GM12878 (cell line): ENCODE measurements at regions not wholly inside any gene's neighbourhood (a gene's known extent, or its start where the extent isn't known, plus 50 kb on each side); places are given as distances from the start of the nearest gene placed in this dataset.

Source experiments
- ATAC-seq: fragments of 200-7000 bp; cut with Tn5 transposase; 3 replicates; pipeline ENCODE4 v1.9.1; 2020; ENCODE audit warnings: mild to moderate bottlenecking, moderate library complexity
- BruUV-seq: library from RNA; stranded (reverse); fragments of 400-500 nt; replicated peaks from 2 replicates; lab custom pipeline; 2021; lab: Mats Ljungman, UMichigan
- CTCF ChIA-PET: fragments of 300-600 bp; sonication (Branson Sonifier 250); formaldehyde crosslinking; extraction: SDS; loops from one replicate; lab custom pipeline; 2021; ENCODE audit warnings: inconsistent platforms; lab: Yijun Ruan, JAX
- POLR2A ChIA-PET: fragments of 350-600 bp; formaldehyde crosslinking; extraction: SDS; loops from one replicate; lab custom pipeline; 2021; ENCODE audit warnings: inconsistent platforms; lab: Charles Lee
- RAD21 ChIA-PET: fragments of 300-600 bp; sonication (Branson Sonifier 250); formaldehyde crosslinking; loops from one replicate; lab custom pipeline; 2023; ENCODE audit warnings: antibody characterized with exemption; ENCODE audit not compliant: unreplicated experiment; lab: Charles Lee
- SMC1A ChIA-PET: fragments of 300-600 bp; sonication (Branson Sonifier 250); formaldehyde crosslinking; loops from one replicate; lab custom pipeline; 2023; ENCODE audit not compliant: unreplicated experiment, uncharacterized antibody; lab: Charles Lee
- DNase-seq: peaks from one replicate; pipeline ENCODE4 v3.0.0-alpha.2; 2011; ENCODE audit warnings: low read depth, low spot score
- FAIRE-seq: peaks from 3 replicates; lab custom pipeline; 2011; peaks lifted over from hg19 to GRCh38; lab: Jason Lieb, UNC
- H2AFZ ChIP-seq: 2 replicates; pipeline ENCODE4 v1.6.0; 2011; ENCODE audit warnings: low read depth, low read length, control low read depth; ENCODE audit not compliant: control insufficient read depth
- H3K27ac ChIP-seq: 2 replicates; pipeline ENCODE4 v1.5.1; 2011; ENCODE audit warnings: control low read depth; ENCODE audit not compliant: control insufficient read depth, insufficient read depth
- H3K27me3 ChIP-seq, 2 experiments: replicated peaks in 1 of 2; 2 replicates each; pipeline versions ENCODE4 v1.6.0 to v1.6.1; 2011; ENCODE audit warnings: low read length in 1 of 2; ENCODE audit not compliant: control insufficient read depth in 2 of 2, insufficient read depth in 2 of 2
- H3K36me3 ChIP-seq, 2 experiments: 2 replicates each; pipeline ENCODE4 v1.5.1; 2011; ENCODE audit warnings: low read length in 1 of 2; ENCODE audit not compliant: control insufficient read depth in 2 of 2, insufficient read depth in 2 of 2
- H3K4me1 ChIP-seq: 2 replicates; pipeline ENCODE4 v1.6.1; 2011; ENCODE audit warnings: mild to moderate bottlenecking, low read length, moderate library complexity, mixed read lengths; ENCODE audit not compliant: control insufficient read depth, insufficient read depth
- H3K4me2 ChIP-seq: 2 replicates; pipeline ENCODE4 v1.6.0; 2011; ENCODE audit warnings: control low read depth; ENCODE audit not compliant: control insufficient read depth, insufficient read depth
- H3K4me3 ChIP-seq: fragments of 200-600 bp; sonication (generic); 2 replicates; pipeline ENCODE4 v1.5.1; 2016
- H3K79me2 ChIP-seq: 2 replicates; pipeline ENCODE4 v1.6.0; 2011; ENCODE audit warnings: low read length; ENCODE audit not compliant: control insufficient read depth, insufficient read depth
- H3K9ac ChIP-seq: 2 replicates; pipeline ENCODE4 v1.8.0; 2011; ENCODE audit warnings: low read length, control low read depth, mixed read lengths; ENCODE audit not compliant: control insufficient read depth, insufficient read depth
- H3K9me3 ChIP-seq: replicated peaks from 3 replicates; pipeline ENCODE4 v1.5.1; 2011; ENCODE audit warnings: mild to moderate bottlenecking, low read length; ENCODE audit not compliant: control insufficient read depth, insufficient read depth
- H4K20me1 ChIP-seq: 2 replicates; pipeline ENCODE4 v1.6.0; 2011; ENCODE audit not compliant: control insufficient read depth, insufficient read depth
- CBX5 ChIP-seq: sonication (generic); IDR thresholded peaks from 2 replicates; pipeline ENCODE4 v1.6.1; 2016; ENCODE audit warnings: low read depth, moderate library complexity, mild to moderate bottlenecking, inconsistent platforms
- CEBPZ ChIP-seq: fragments of 150-350 bp; IDR thresholded peaks from 2 replicates; pipeline ENCODE4 v1.6.1; 2016; ENCODE audit warnings: low read depth, low read length
- CTCF ChIP-seq, 3 experiments: IDR thresholded peaks in 2 of 3; conservative IDR thresholded peaks in 1 of 3; 2 replicates each; pipeline ENCODE4 v1.5.1; 2011; ENCODE audit warnings: low read depth in 3 of 3, low read length in 3 of 3, mild to moderate bottlenecking in 3 of 3, control low read depth in 2 of 3, moderate library complexity in 2 of 3, inconsistent platforms in 1 of 3, mixed read lengths in 1 of 3; ENCODE audit not compliant: control insufficient read depth in 2 of 3, insufficient read depth in 1 of 3; ENCODE audit errors: extremely low read depth in 1 of 3
- ELK1 ChIP-seq: IDR thresholded peaks from 2 replicates; pipeline ENCODE4 v1.6.1; 2012; ENCODE audit warnings: low read depth, low read length, improper control_type of control experiment
- EP300 ChIP-seq, 2 experiments: fragments of 150-350 bp in 1 of 2; IDR thresholded peaks; 2 replicates each; pipeline ENCODE4 v1.6.1; 2011 to 2012; ENCODE audit warnings: low read depth in 2 of 2, low read length in 2 of 2, borderline replicate concordance in 1 of 2, improper control_type of control experiment in 1 of 2, inconsistent platforms in 1 of 2; ENCODE audit not compliant: control insufficient read depth in 1 of 2
- ETV6 ChIP-seq, 2 experiments: fragments of 450-650 bp in 1 of 2; IDR thresholded peaks in 1 of 2; conservative IDR thresholded peaks in 1 of 2; 2 replicates each; pipeline ENCODE4 v1.6.1; 2014; ENCODE audit warnings: antibody characterized with exemption in 1 of 2, borderline replicate concordance in 1 of 2, low read depth in 1 of 2, mild to moderate bottlenecking in 1 of 2, moderate library complexity in 1 of 2
- LARP7 ChIP-seq: fragments of 450-650 bp; IDR thresholded peaks from 2 replicates; pipeline ENCODE4 v1.6.1; 2017; ENCODE audit warnings: mild to moderate bottlenecking
- SMC3 ChIP-seq: IDR thresholded peaks from 2 replicates; pipeline ENCODE4 v1.6.1; 2011; ENCODE audit warnings: low read length, improper control_type of control experiment, borderline replicate concordance
- ZNF622 ChIP-seq: fragments of 450-650 bp; IDR thresholded peaks from 2 replicates; pipeline ENCODE4 v1.6.1; 2017; ENCODE audit warnings: mild to moderate bottlenecking, inconsistent platforms
- WGBS: methylation state at CpG from one replicate; pipeline ENCODE4 v1.1.6; 2016; ENCODE audit warnings: low lambda C conversion rate; ENCODE audit not compliant: insufficient replicate concordance, insufficient coverage; ENCODE audit errors: missing lambda C conversion rate; 5-methylcytosine and 5-hydroxymethylcytosine counted together
- in situ Hi-C: fragments of 300-500 bp; cut with MboI; formaldehyde crosslinking; loops from 9 replicates; pipeline ENCODE4 v1.14.3; 2018; ENCODE audit warnings: mixed read lengths
- intact Hi-C: fragments of 100-400 bp; cut with micrococcal nuclease; formaldehyde crosslinking; loops from one replicate; pipeline ENCODE4 v1.14.2; 2022; ENCODE audit not compliant: unreplicated experiment

DNA sequence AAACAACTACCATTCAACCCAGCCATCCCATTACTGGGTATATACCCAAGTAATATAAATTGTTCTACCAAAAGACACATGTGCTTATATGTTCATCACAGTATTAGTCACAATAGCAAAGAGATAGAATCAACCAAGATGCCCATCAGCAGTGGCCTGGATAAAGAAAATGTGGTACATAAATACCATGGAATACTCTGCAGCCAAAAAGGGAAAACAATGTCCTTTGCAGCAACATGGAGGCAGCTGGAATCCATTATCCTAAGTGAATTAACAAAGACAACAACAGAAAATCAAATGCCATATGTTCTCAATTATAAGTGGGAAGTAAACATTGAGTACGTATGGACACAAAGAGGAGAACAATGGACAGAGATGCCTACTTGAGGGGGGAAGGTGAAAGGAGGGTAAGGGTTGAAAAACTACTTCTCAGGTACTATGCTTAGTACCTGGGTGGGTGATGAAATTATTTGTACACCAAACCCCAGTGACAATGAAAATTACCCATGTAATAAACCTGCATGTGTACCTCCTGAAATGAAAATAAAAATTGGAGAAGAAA is 632.1 kb upstream of the AADAT start:
- Histone ChIP-seq H2AFZ (no peak overlapping the region), H3K4me1 (no peaks in the 10 kb centered on the region), H3K36me3 (no peaks in the 10 kb centered on the region), H3K79me2 (no peaks in the 10 kb centered on the region), H4K20me1 (no peaks in the 10 kb centered on the region), H3K4me3 (no peak overlapping the region), H3K27ac (no peak overlapping the region), H3K27me3 (no peaks in the 10 kb centered on the region), H3K9me3 (no peaks in the 10 kb centered on the region), H3K4me2 (no peak overlapping the region), H3K9ac (no peak overlapping the region)
- ATAC-seq (no peak), DNase-seq (no peak), FAIRE-seq (no peak)
- ChIA-PET CTCF (interaction anchor here (1.7 kb wide), 1 partner anchor 133 kb away, joined by 4 read pairs; no protein-coding TSS in a partner anchor), RAD21 (no interaction called here), SMC1A (no interaction called here), POLR2A (no interaction called here)
- intact Hi-C loops: no loop called here
- no peak for TF ChIP-seq ZNF622
- TF ChIP-seq CBX5: no peak
- TF ChIP-seq EP300 (IDR thresholded peaks at IDR 0.05; ENCODE audit: borderline replicate concordance in 1 of 2, control insufficient read depth in 1 of 2, low read depth in 2 of 2, low read length in 2 of 2): no peak
- no peak for TF ChIP-seq ELK1
- TF ChIP-seq LARP7: no peak
- 29% methylated on average over 1 of the region's 1 CpG for WGBS
- in situ Hi-C loops: no loop called here
- BruUV-seq: no TSS peak

DNA sequence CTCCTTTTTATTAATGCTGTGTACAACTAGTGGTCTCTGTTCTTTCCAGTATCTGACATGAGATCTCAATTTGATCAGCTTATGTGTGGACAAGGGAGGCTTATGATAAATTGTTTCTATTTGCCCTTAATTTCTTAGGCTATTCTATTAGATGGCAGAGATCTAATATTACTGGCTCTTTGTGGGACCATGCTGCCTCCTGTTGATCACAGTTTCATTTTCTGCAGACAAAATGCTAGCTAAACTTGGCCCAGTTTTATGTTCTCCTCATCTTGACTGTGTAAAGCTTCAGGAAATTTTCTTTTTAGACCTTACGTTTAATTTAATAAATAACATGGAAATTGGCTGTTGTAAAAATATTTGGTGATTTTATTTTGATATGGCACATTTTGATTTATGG is 627.1 kb upstream of the AADAT start:
- FAIRE-seq: no peak
- 0 out of 3 replicates have a peak, but pooled peaks have one; percentile 32 for ATAC-seq
- no peaks in the 10 kb centered on the region for H3K9me3 ChIP-seq
- ChIA-PET RAD21 (interaction anchor here (0.9 to 2.5 kb wide), 12 partner anchors 11 to 460 kb away, joined by 3 to 25 read pairs (median 4); no protein-coding TSS in a partner anchor), CTCF (interaction anchor here (0.7 to 6.7 kb wide), 18 partner anchors 9 to 459 kb away, joined by 3 to 89 read pairs (median 3); no protein-coding TSS in a partner anchor), POLR2A (no interaction called here), SMC1A (interaction anchor here (0.6 to 2.4 kb wide), 25 partner anchors 12 to 581 kb away, joined by 3 to 29 read pairs (median 4); no protein-coding TSS in a partner anchor)
- H3K4me3 ChIP-seq: no peak overlapping the region
- no peaks in the 10 kb centered on the region for H3K27me3 ChIP-seq
- no peak overlapping the region for H3K9ac ChIP-seq
- H3K4me2 ChIP-seq: no peak overlapping the region
- in situ Hi-C loops (no loop called here), intact Hi-C loops (loop anchor here (1.0 to 5.0 kb wide), 2 partner anchors 128 to 460 kb away; no protein-coding TSS in a partner anchor)
- no peaks in the 10 kb centered on the region for H3K79me2 ChIP-seq
- no peaks in the 10 kb centered on the region for H3K36me3 ChIP-seq
- BruUV-seq: no TSS peak
- 29% methylated on average over 1 of the region's 1 CpG for WGBS
- H4K20me1 ChIP-seq: no peaks in the 10 kb centered on the region
- DNase-seq: no peak
- no peaks in the 10 kb centered on the region for H3K4me1 ChIP-seq
- H2AFZ ChIP-seq: no peak overlapping the region
- no peak overlapping the region for H3K27ac ChIP-seq
- TF ChIP-seq CTCF (IDR thresholded peaks at IDR 0.05 in 2 of 3, conservative IDR thresholded peaks at IDR 0.05 in 1 of 3; ENCODE audit: control insufficient read depth in 2 of 3, extremely low read depth in 1 of 3, insufficient read depth in 1 of 3, low read depth in 3 of 3, low read length in 3 of 3): peak in 2 of 3 experiments; percentile 24 to 36; a peak in 2 of 6 replicates
- TF ChIP-seq ETV6 (conservative IDR thresholded peaks at IDR 0.05 in 1 of 2, IDR thresholded peaks at IDR 0.05 in 1 of 2; ENCODE audit: borderline replicate concordance in 1 of 2, low read depth in 1 of 2): no peak
- peak; percentile 50; the same call in 1 of the 2 replicates for TF ChIP-seq SMC3
- TF ChIP-seq CEBPZ: no peak
